GM21515 (cell line): ENCODE measurements at regions not wholly inside any gene's neighbourhood (a gene's known extent, or its start where the extent isn't known, plus 50 kb on each side); places are given as distances from the start of the nearest gene placed in this dataset.

Experiments
- ATAC-seq: cut with Tn5 transposase; IDR thresholded peaks from one replicate; pipeline ENCODE4 v1.9.1; 2021; ENCODE audit not compliant: unreplicated experiment

DNA sequence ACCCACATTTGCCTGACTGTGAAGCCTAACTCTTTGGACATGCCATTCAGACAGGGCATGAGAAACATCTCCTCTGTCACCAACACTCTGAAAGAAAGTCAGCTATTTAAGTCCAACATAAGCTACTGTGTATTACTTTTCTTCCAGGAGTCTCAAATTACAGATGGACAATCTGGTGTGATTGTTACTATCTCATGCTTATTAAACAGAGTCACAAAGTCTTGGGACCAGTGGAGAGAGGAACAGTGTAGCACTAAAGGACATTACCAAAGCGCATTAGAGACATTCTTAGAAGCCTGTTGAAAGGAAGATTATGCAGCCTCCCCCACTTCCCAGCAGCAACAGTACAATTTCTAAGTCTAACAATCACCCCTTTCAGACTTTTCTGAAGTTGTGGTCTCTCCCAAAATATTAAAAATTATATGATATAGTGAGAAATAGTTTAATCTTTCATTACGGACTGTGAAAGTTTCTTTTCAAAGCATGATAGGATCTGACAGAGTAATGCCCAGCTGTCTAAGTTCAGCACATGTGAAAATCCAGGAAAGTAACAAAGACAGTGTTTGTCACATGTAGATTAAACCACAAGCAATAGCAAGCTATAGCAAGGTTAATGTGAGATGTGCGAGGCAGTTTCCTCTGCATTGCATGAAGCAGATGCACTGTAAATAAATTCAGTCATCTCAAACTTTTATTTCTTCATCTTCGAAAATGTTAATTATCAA lies 280.9 kb upstream of the FZD8 start:
- no peak for ATAC-seq

DNA sequence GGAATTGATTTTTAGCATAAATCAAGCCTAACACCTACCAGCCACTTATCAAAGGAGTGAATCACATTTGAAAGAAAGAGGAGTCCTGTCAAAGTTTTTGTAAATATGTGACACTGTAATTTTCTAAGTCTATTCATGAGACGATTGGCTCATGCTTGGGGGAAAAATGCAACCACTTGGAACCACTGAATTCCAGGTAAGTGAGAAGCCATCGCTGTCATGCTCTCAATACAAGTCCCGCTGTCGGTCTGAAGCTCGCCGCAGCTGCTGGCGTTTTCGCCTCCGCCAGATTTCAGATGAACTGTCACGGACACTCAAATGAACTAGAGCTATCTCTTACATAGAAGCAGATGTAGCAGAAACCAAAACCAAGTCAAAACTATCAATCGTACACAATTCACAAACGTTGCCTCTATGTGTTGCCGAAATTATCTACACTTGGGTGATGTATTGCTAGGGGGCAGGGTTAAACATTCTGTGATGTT lies 279.8 kb upstream of the FZD8 start:
- ATAC-seq = no peak

DNA sequence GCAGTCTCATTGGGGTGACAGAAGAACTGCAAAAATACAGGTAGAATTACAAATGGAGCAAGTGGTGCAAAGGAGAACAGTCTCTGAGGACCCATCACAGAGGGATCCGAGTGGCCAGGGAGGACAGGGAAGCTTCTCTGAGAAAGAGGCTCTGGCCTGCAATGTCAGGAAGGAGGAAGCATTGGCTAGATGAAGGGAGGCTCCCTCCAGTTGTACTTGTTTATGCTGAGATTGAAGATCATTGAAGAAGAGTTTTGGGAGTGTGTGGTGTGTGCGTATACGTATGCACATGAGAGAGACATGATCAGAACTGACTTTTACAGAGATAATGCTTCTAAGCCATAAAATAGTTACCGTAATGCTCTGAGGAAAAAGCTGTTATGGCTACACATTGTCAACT lies 274.7 kb upstream of the FZD8 start:
- ATAC-seq = no peak

DNA sequence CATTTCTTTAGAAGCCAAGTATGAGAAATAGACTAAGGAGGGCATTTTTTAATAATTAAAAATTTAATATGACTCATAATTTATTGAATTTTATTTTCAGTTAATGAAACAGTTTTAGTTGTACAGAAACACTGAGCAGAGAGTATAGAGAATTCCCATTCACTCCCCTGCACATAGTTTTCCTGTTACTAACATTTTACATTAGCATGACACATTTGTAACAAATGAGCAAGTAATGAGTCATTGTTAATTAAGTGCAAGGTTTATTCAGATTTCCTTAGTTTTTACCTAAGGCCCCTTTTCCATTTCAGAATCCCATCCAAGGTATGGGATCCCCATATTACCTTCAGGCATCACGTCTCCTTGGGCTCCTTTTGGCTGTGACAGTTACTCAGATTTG lies 271.5 kb upstream of the FZD8 start:
- no peak for ATAC-seq

DNA sequence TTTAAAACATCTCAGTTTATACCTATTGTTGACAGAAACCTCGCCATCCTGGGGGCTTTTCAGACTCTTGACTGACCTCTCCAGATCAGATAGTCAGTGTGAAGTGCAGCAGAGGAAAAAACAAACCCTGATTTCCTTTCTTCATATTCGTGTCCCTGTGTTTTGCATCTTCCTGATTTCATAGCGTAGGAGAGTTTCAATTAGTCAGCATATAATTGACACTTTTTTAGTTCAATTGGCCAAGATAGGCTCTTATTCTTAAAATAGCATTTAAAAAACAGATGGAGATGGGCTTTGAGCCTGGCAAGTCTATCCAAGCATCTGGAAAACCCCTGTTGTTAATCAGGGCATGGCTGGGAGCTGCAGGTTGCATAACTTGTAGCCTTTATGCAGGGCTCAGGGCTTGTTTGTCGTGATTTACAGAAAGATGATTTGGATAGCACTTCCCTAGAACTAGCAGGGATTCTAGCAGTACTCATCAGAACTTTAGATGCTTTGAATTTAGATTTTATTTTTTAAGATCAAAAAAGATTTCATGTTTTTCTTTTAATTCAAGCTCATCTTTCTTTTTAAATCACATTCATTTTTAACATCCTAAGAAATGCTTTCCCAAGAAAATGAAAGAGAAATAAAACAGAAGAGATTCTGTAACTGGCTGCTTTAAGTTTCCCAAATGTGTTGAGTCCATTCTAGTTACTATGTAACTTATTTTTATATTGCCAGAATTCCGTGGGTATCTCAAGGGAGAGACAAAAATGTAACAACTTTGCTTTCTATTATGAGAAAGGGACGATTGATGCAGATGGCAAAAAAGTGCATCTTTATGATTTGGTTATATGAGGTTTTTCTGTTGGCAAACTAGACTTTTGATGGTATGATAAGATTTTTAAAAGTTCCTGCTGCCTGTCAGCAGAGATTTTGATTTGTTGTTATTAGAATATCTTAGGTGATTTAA lies 270.8 kb upstream of the FZD8 start:
- ATAC-seq = no peak

DNA sequence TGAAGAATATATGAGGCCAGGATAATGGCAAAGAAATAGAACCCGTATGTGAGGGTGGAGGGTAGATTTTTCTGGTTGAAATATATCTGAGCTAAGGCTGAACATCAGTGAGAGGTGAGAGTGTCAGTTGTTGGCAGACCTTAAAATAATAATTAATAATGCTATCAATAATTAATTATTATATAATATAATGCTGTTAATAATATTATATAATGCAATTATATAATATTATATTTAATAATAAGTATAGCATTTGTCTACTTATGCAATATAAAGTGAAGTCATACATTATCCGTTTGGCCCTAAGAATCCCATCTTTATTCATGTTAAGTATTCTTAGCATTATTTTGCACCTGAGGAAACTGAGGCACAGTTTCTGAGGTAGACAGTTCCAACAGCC lies 269.9 kb upstream of the FZD8 start:
- ATAC-seq = no peak

DNA sequence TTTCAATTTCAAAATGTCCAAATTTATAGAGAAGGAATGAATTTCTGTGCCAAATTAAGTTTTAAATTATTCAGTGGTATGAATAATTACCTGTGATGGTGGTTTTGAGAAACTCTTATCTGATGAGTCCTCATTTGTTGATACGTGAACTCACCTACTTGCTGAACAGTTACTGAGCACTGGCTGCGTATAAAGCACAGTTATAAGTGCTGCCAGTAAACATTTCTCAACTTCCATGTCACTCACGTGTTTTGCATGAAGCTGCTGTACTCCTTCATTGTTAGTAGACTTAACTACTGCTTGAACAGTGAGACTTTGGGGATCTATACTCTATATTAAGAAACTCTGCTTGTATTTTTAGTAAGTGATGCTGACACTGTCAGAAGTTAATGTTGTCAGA lies 269.1 kb upstream of the FZD8 start:
- no peak for ATAC-seq

DNA sequence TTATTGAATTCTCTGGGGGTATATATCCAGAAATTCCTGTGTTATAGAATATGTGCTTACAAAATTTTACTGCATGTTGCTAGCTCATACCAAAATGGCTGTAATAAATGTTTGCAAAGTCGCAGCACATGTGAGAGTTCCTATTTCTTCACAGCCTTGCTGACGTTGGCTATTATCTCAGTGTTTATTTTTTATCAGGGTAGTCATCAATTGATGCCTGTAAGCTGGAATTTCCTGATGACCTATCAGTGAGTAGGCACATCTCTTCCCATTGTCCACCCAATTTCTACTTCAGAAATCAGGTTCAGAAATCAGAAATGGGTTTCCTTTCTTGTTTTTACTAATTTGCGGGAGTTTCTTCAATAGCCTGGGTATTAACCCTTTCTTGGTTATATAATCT lies 268.1 kb upstream of the FZD8 start:
- no peak for ATAC-seq

DNA sequence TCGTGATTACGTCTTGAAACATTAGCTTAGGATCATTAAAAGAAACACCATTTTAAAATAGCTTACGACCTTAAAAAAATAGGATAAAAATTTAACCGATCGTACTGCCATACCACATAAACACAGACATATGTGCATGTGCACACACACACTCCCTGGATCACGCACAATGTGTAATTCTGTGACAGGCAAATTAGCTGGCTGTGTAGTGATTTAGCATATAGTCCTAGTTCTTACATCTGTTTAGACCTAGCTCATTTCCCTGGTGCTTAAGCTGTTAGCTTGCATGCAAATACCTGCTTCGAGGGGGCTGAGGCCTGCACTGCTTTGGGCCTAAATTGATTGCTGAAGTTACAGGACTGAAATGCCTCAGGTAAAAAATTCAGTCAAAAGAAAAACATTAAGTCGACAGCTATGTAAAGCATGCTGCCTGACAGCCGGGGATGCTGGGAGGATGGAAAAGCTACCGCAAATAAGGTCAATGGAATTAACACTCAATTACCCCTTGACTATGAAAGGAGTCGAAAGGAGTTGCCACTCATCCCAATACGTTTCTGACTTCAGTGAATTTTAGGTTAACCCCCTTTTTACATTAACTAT lies 267.1 kb upstream of the FZD8 start:
- no peak for ATAC-seq

DNA sequence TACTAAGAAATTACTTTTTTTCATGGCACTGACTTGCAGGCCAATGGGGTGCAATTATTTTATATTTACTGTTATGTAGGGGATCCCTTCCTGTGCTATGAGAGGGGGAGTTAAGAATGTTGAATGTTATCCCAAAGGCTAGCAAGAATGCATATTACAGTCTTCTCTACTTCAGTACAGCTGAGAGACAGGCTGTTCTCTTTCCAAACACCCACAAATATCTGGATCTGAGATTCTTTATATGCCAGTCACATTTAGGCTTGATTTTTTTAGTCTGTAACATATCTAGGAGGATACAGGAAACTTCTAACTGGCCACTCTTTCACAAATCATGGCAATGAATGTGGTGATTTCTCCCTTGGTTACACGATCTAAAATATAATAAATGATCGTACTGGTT lies 266.4 kb upstream of the FZD8 start:
- ATAC-seq = no peak

DNA sequence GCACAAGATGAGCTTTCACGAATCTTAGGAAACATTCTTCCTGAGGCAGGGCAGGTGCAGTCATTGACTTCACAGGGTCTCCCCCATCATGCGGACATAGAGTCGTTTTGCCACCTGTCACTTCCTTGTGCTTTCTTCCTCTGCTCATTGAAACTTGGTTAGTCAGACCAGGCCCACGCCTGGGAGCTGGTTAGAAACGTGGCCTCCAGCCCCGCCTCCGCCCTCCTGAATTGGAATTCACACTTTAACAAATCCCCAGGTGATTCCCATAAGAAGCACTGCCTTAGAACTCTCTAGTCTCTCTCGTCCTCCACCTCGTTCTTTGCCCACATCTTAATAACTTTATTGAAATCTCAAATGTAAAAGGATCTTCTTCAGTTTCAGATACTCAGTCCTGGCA lies 265.5 kb upstream of the FZD8 start:
- no peak for ATAC-seq

DNA sequence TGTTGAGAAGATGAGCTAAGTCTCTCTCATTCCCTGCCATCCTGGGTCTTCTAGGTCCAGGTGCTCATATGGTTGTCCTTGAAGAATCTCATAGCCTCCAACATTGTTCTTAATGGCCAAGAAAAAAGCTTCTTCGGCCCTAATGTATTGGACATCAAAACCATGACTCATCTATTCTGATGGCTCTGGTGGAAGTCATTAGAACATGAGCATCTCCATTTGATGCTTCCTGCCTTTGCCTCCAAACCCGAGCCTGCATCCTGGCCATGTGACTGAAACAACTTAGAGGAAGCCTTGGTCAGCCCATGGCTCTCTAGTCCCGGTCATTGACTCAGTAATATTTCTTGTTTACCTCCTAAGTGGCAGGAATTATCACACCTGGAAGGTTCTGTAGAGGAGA lies 264.1 kb upstream of the FZD8 start:
- ATAC-seq = no peak

DNA sequence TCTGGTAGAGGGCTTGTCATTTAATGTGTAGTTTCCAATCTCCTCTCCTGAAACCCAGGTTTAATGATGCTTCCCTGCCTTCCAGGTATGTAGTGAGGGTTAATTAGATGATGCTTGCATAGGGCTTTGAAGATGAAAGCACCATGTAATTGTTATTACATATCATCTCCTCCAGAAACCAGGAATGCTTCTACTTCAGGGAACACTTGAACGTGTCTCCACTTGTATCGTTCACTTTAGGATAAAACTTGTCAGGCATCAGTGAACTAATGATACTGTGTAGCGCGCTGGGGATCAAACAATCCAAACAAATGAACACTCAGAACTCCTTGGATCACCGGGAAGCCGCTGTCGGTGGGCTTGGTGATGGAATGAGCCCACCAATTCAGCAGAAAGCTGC lies 260.9 kb upstream of the FZD8 start:
- ATAC-seq = no peak

DNA sequence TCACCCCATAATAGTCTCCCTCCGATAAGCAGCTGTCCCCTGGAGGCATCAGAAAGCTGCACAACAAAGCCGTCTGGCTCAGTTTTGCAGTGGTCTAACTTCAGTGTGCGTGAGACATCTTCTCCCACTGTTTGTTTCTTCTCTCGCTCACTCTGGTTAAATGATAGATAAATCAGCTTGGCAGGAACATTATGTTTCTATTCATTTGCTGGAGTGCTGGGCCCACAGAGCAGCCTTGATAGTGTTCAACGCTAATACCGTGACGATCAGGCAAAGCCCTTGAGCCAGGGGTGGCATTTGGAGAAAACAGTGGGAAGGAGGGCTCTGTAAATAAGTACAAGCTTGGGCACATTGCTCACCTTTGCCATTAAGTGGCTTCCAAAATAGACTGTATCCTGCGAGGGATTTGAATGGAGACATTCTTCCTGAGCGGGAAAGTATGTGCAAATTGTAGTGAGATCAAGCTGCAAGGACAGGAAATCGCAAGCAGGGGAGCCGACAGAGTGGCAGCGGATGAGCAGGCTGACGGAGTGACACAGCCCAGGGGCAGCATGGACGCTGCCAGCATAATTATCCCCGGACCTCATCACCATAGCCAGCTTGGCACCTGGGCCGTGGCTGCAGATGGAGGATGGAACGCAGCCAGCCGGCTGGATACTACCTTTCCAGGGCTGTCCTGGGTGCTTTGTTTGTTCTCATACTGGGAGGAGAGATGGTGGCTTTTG lies 256.8 kb upstream of the FZD8 start:
- ATAC-seq = no peak

DNA sequence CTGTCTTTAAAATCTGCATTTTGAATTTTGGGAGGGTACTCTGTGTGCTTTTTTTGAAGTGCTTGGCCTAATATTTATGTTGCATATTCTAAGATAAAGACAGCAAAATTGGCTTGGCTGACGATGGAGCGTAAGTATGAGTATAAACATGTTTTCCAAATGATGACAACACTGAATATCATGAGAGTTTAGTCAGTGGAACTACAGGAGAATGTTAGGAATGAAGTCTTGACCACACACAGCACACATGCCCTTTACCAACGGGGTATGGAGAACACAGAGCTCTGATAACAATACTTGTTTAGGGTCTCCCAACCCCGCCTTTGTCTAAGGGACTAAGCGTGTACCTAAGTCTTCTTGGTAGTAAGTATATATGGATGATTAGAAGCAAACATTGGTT lies 253.9 kb upstream of the FZD8 start:
- no peak for ATAC-seq

DNA sequence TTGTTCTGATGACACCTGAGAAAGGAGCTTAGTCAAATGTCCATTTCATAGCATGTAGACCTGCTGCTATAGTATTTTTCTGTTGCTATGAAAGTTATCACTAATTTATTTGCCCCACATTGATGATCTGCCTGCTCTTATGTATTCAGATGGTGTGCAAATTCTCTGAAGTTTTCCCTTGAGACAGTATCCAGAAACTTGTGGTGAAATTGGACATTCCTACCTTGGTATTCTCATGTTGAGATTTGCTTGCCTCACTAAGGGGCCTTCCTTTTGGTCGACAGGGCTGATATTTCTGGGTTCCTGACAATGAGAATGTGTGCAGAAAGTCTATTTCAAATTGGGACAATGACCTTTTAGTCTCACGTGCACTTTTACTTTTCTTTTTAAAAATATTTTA lies 253.2 kb upstream of the FZD8 start:
- ATAC-seq = no peak

DNA sequence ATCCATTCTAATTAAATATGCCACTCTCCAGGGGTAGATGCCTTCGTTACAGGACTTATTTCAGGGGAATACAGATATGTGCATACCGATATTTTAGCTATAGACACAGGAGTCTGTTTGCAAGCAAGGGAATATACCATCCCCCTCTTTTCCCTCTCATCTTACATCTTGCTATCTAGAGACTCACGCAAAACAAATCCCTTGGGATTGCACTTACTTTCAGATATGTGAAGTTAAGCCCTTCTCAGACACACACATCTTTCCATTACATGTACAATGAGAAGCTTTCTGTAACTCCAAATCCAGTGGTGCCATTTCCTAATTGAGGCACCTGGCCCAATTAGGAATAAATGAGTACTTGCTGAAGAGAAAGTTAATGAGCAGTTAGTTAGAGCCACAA lies 250.4 kb upstream of the FZD8 start:
- ATAC-seq = no peak

DNA sequence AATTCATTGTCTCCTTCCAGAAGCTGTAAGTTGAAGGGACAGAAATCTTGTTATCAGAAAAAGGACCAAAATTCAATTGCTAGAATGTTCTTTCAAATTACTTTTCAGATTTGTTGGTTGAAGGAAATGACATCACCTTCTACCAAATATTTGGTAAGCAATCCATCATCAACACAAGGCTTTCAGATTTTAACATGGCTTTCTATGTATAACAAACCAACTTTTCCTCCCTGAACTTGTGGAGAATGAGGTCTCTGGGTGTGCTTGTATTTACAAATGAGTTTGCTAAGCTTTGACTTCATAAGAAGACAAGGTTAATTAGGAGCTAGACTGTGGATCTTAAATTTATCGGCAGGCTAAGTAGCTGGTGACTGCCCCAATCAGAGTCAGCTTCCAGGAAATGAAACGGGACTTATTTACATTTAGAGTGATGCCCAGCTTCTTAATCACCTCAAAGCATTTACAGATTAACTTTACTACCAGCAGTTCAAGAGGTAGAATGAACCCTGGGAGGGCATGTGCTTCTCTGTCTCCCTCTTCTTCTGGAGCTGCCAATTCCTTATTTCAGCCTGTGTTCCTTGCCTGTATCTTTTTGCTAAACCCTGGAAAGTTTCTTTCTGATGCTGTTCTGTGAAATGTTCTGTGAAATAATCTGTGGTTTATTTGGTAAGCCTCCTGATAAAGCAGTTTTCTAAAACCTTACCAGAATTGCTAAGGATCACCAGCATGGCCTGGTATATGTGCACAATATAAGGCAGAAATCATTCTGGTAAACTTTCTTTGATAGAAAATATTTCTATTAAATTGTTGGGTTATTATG lies 248.8 kb upstream of the FZD8 start:
- no peak for ATAC-seq

DNA sequence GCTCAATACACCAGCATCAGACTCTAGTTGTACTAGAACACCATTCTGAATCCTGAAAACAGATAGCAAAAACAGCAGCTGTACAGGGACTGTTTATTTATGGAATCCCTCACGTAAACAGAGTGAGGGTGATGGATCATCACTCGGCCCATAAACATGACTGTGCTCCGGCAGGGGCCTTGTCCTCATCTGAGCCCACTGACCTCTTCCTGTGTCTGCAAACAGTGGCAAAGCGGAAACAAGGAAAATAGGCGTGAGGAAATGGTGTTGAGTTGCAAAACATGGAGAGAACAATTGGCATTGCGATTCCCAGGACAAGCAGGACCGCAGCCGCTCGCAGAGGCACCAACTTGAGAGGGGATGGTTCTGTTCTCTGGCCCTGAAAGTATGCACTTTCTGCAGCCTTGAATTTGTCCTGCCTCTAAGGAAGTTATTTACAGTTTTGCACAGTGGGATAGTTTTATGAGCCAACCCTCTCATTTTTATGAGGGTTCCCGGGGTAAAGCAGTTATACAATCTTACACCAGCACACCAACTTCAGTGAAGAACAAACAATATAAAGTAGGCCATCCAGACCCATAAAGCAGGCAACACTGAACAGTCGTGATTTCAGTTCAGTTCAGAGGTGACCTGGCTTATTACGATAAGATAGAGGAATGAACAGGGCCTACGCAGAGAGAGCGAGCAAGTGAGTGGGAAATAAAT lies 248.0 kb upstream of the FZD8 start:
- ATAC-seq = no peak

DNA sequence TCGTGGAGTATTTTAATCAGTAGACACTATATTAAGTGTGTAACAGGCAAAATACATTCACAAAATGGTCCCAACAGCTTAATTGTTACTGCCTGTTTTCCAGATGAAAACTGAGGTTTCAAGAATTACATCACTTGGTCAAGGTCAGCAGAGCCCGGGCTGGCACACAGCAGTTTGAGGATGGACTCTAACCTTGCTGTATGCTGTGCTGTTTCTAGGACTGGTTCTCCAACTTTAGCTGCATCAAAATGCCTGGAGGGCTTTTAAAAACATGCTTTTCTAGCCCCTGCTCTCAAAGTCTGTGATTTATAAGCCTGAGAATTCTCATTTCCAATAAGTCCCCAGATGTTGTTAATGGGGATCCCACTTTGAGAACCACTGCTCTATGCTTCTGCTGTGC lies 247.1 kb upstream of the FZD8 start:
- ATAC-seq = no peak
